Calu3 (cell line): ENCODE measurements at regions not wholly inside any gene's neighbourhood (a gene's known extent, or its start where the extent isn't known, plus 50 kb on each side); places are given as distances from the start of the nearest gene placed in this dataset.
"Not testable (repeated sequence)": the region's sequence is repeated elsewhere in the genome, so short reads cannot be mapped to it uniquely, and the experiment has no call there.

Experiments
- BruUV-seq: library from RNA; stranded (reverse); fragments of 400-500 nt; replicated peaks from 2 replicates; lab custom pipeline; 2021; lab: Mats Ljungman, UMichigan
- CTCF ChIA-PET: fragments of 300-600 bp; sonication (Branson Sonifier 250); formaldehyde crosslinking; loops from one replicate; lab custom pipeline; 2022; ENCODE audit warnings: antibody characterized with exemption; lab: Charles Lee
- DNase-seq: peaks from one replicate; pipeline ENCODE4 v3.0.0; 2022
- H3K27ac Mint-ChIP-seq: one replicate; pipeline ENCODE4 v1.8.0; 2022; ENCODE audit warnings: mixed read lengths; ENCODE audit not compliant: unreplicated experiment
- H3K27me3 Mint-ChIP-seq: one replicate; pipeline ENCODE4 v1.8.0; 2022; ENCODE audit warnings: mixed read lengths; ENCODE audit not compliant: unreplicated experiment
- H3K36me3 Mint-ChIP-seq: one replicate; pipeline ENCODE4 v1.8.0; 2022; ENCODE audit warnings: mild to moderate bottlenecking, moderate library complexity, mixed read lengths; ENCODE audit not compliant: insufficient read depth, unreplicated experiment
- H3K4me1 Mint-ChIP-seq: one replicate; pipeline ENCODE4 v1.8.0; 2022; ENCODE audit warnings: mild to moderate bottlenecking, low read depth, mixed read lengths; ENCODE audit not compliant: unreplicated experiment
- H3K4me3 Mint-ChIP-seq: one replicate; pipeline ENCODE4 v1.8.0; 2022; ENCODE audit warnings: mild to moderate bottlenecking, low read depth, moderate library complexity, mixed read lengths; ENCODE audit not compliant: unreplicated experiment
- H3K9me3 Mint-ChIP-seq: one replicate; pipeline ENCODE4 v1.8.0; 2022; ENCODE audit warnings: low read depth, mixed read lengths; ENCODE audit not compliant: unreplicated experiment
- intact Hi-C: fragments of 100-400 bp; cut with micrococcal nuclease; formaldehyde crosslinking; loops from one replicate; pipeline ENCODE4 v1.10.0; 2022; ENCODE audit not compliant: unreplicated experiment
- TF ChIP-seq, protein P1 (sequence below): fragments of 200-600 bp; IDR thresholded peaks from one replicate; pipeline ENCODE4 v1.8.0; 2022; ENCODE audit warnings: antibody characterized with exemption; ENCODE audit not compliant: unreplicated experiment

DNA sequence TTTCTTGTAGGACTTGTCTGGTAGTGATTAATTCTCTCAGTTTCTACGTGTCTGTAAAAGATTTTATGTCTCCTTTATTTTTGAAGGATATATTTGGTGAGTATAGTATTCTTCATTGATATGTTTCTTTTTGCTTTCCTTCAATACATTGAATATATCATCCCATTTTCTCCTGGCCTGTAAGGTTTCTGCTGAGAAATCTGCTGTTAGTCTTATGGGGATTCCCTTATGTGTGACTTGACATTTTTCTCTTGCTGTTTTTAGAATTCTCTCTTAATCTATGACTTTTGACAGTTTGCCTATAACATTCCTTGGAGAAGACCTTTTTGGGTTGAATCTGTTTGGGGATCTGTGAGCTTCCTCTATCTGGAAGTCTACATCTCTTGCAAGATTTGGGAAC lies 281.0 kb upstream of the MEIS1 start:
- intact Hi-C loops, result no loop called here
- TF ChIP-seq, protein P1, sequence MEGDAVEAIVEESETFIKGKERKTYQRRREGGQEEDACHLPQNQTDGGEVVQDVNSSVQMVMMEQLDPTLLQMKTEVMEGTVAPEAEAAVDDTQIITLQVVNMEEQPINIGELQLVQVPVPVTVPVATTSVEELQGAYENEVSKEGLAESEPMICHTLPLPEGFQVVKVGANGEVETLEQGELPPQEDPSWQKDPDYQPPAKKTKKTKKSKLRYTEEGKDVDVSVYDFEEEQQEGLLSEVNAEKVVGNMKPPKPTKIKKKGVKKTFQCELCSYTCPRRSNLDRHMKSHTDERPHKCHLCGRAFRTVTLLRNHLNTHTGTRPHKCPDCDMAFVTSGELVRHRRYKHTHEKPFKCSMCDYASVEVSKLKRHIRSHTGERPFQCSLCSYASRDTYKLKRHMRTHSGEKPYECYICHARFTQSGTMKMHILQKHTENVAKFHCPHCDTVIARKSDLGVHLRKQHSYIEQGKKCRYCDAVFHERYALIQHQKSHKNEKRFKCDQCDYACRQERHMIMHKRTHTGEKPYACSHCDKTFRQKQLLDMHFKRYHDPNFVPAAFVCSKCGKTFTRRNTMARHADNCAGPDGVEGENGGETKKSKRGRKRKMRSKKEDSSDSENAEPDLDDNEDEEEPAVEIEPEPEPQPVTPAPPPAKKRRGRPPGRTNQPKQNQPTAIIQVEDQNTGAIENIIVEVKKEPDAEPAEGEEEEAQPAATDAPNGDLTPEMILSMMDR, result no peak
- no TSS peak for BruUV-seq
- Mint-ChIP-seq H3K36me3 (no peaks in the 10 kb centered on the region), H3K4me1 (no peaks in the 10 kb centered on the region), H3K27me3 (no peaks in the 10 kb centered on the region), H3K4me3 (no peak overlapping the region), H3K27ac (no peak overlapping the region), H3K9me3 (peaks cover 23% of the 10 kb centered on the region)
- CTCF ChIA-PET, result no interaction called here
- DNase-seq, result no peak

DNA sequence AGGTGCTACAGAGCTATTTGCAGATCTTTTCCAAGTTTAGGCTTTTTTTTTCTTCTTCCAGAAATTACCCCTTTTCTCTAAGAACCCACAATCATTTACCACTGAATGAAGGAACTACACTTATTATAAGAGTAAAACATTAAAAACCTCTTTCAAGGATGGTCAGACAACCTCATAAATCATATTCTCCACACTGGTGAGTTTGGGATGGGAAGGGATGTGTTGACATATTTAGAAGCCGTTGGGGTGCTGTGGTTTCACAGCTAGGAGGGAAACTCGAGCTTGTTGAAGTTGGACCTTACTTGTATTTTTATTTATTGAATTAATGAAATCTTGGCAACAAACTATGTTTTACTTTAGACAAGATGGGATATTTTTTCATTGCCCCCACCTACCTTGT lies 289.4 kb upstream of the MEIS1 start:
- H3K27ac Mint-ChIP-seq, result no peak overlapping the region
- H3K36me3 Mint-ChIP-seq, result no peaks in the 10 kb centered on the region
- no peak for DNase-seq
- H3K9me3 Mint-ChIP-seq, result no peaks in the 10 kb centered on the region
- intact Hi-C loops, result no loop called here
- TF ChIP-seq, protein P1, result no peak
- CTCF ChIA-PET, result no interaction called here
- H3K4me1 Mint-ChIP-seq, result no peaks in the 10 kb centered on the region
- no peaks in the 10 kb centered on the region for H3K27me3 Mint-ChIP-seq
- no peak overlapping the region for H3K4me3 Mint-ChIP-seq
- no TSS peak for BruUV-seq

DNA sequence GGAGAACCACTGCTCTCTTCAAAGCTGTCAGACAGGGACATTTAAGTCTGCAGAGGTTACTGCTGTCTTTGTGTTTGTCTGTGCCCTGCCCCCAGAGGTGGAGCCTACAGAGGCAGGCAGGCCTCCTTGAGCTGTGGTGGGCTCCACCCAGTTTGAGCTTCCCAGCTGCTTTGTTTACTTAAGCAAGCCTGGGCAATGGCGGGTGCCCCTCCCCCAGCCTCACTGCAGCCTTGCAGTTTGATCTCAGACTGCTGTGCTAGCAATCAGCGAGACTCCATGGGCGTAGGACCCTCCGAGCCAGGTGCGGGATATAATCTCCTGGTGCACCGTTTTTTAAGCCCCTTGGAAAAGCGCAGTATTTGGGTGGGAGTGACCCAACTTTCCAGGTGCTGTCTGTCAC lies 290.6 kb upstream of the MEIS1 start:
- H3K27ac Mint-ChIP-seq, H3K4me3 Mint-ChIP-seq, H3K4me1 Mint-ChIP-seq, BruUV-seq, H3K27me3 Mint-ChIP-seq, H3K9me3 Mint-ChIP-seq, intact Hi-C loops, DNase-seq, H3K36me3 Mint-ChIP-seq, CTCF ChIA-PET: not testable (repeated sequence)

DNA sequence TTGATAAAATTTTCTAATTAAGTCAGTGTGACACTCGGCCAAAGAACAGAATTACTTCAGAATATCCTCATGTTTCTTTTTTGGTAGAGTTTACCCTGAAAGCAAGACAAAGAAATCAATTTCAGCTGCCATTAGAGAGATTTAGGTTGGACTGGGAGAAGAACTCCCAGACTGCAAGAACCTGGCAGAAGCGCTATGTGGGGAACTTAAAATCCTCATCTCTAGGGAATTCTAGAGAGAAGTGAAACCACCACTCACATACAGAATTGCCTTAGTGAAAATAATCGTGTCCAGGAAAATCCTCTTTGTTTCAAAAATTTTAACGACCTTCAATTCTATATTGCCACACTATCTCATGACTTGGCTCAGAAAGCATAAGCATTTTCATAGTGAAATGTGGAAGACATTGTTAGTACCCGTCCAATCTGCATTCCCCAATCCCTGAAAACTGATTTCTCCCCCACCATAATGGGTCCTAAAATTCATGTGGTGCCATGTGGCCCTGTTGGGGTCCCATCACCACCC lies 297.3 kb upstream of the MEIS1 start:
- intact Hi-C loops, result no loop called here
- no peak overlapping the region for H3K27ac Mint-ChIP-seq
- CTCF ChIA-PET, result no interaction called here
- no peaks in the 10 kb centered on the region for H3K4me1 Mint-ChIP-seq
- no peak for DNase-seq
- peaks cover 6% of the 10 kb centered on the region for H3K9me3 Mint-ChIP-seq
- TF ChIP-seq, protein P1, result no peak
- H3K36me3 Mint-ChIP-seq, result no peaks in the 10 kb centered on the region
- H3K27me3 Mint-ChIP-seq, result peaks cover 6% of the 10 kb centered on the region
- BruUV-seq, result no TSS peak
- H3K4me3 Mint-ChIP-seq, result no peak overlapping the region

DNA sequence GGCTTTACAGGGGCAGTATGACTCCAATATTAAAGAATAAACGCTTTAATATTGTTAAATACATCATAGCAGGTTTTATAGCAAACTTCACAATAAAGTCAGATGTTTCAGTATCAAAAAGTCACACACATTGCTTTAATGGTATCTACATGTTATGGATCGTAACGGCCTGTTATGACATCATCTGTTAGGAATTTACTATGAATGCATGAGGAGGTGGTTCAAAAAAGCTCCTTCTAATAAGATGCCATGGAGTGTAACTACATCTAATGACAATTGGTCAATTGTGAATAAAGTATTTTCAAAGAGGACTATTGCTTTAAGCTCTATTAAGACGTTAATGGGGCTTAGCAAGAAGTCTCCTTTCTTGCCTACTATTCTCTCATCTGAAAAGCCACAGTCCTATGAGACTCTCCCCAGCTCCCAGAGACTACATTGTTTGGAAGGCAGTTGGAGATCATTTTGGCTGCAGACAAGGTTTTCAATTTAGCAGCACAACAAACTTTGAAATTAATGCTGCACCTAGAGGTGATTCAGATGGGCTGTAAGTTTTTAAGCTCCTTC lies 300.7 kb upstream of the MEIS1 start:
- no TSS peak for BruUV-seq

More for the DNA sequence above, 300.7 kb upstream of the MEIS1 start:
- no peak overlapping the region for H3K4me3 Mint-ChIP-seq
- no peak overlapping the region for H3K27ac Mint-ChIP-seq
- DNase-seq, result no peak
- H3K36me3 Mint-ChIP-seq, result no peaks in the 10 kb centered on the region
- no peaks in the 10 kb centered on the region for H3K4me1 Mint-ChIP-seq
- TF ChIP-seq, protein P1, result no peak
- peaks cover 9% of the 10 kb centered on the region for H3K9me3 Mint-ChIP-seq
- intact Hi-C loops, result no loop called here
- CTCF ChIA-PET, result no interaction called here
- H3K27me3 Mint-ChIP-seq, result peaks cover 14% of the 10 kb centered on the region
